NCI-H1930 (cell line): ENCODE measurements at regions not wholly inside any gene's neighbourhood (a gene's known extent, or its start where the extent isn't known, plus 50 kb on each side); places are given as distances from the start of the nearest gene placed in this dataset.
"Not testable (repeated sequence)": the region's sequence is repeated elsewhere in the genome, so short reads cannot be mapped to it uniquely, and the experiment has no call there.

Experiments used
- DNase-seq, 2 experiments: peaks; one replicate each; lab custom pipeline; 2025; lab: John Stamatoyannopoulos, UW

- DNase-seq, result no peak
These were observed 178.1 kb upstream of the SEMA3E start for GRCh38 chr7:83827036-83827435.

DNA sequence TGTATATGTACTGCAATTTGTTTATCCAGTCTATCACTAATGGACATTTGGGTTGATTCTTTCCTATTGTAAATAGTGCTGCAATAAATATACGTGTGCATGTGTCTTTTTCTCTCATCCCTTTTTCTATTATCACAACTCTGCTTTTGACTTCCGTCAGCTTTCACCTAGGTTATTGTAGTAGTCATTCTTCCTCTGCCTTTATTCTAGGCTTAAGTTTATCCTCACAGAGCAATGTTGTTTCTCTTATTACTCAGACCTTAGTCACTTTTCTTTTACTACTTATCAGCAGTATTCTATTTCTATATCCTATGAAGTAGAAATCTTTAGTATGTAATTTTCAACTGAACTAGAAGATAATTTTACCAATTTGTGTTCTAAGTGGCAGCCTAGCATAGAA, 175.3 kb upstream of the SEMA3E start:
- no peak for DNase-seq

- no peak for DNase-seq
These were observed 172.9 kb upstream of the SEMA3E start for GRCh38 chr7:83821866-83822265.

- no peak for DNase-seq
These were observed 171.7 kb upstream of the SEMA3E start for GRCh38 chr7:83820641-83821040.

GRCh38 chr7:83819911-83820310, 171.0 kb upstream of the SEMA3E start:
- DNase-seq, result no peak

DNA sequence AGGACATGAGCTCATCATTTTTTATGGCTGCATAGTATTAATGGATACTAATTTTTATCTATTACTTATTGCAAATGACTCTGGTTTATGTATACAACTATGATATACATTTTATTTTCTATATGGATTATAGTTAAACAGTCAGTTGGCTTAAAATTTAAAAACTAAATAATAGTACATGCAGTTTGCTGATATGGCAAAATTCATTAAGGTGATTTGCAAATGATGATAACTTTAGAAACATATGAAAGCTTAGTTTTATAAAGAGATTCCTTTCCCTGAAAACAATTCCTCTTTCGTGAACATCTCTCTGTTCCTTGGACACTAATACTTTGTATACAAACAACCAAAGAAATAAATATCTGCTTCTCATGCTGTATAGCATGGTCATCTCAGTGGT, 165.5 kb upstream of the SEMA3E start:
- no peak for DNase-seq

- not testable (repeated sequence) for DNase-seq
These were observed 163.6 kb upstream of the SEMA3E start for GRCh38 chr7:83812563-83812962.

DNA sequence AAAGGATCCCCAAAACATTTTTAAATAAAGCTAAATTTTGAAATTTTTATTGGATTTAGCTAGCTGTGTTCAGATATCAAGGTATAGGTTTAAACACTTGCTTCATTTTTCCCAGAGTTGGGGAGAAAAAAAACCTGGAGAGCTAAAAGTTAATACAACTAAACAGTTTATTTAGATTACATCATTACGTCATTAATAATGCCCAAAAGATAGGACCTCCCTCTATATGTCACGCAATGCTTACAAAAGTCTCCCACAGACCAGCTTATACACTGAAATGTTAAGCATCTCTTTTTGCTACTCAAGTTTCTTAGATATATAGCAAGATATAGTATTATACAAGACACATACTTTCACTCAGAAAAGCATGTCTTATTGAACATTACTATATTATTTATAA, 160.0 kb upstream of the SEMA3E start:
- no peak for DNase-seq

DNA sequence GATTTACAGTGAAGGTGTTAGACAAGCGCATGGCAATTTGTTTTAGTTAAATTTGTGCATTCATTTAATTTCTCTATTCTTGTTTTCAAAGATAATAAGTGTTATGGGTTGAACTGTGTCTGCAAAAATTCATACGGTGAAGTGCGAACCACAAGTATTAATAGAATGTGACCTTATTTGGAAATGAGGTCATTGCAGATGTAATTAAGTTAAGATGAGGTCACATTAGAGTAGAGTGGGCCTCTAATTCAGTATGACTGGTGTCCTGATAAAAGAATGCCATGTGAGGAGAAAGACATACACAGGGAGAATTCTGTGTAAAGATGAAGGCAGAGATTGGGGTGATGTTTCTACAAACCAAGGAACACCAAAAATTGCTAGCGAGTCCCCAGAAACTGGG, 158.8 kb upstream of the SEMA3E start:
- DNase-seq, result no peak

GRCh38 chr7:83806538-83806937, 157.6 kb upstream of the SEMA3E start:
- DNase-seq, result no peak

DNA sequence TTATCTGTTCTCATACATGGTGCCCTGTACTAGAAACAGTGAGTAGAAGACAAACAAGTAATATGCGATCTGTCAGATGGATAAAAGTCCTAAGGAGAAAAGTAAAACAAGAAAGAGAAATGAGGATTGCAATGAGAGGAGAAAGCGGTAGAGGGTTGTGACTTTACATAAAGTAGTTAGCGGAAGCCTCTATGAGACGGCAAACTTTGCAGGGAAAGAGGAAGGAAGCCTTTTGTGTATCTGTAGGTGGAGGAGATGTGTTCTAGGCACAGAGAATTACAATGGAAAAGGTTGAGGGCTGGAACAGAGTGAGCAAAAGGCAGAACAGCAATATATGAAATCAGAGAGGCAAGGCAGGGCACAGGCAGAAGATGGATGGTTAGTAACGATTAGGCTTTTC, 150.4 kb upstream of the SEMA3E start:
- DNase-seq, result no peak

- DNase-seq, result no peak
These were observed 149.6 kb upstream of the SEMA3E start for GRCh38 chr7:83798489-83798888.

DNA sequence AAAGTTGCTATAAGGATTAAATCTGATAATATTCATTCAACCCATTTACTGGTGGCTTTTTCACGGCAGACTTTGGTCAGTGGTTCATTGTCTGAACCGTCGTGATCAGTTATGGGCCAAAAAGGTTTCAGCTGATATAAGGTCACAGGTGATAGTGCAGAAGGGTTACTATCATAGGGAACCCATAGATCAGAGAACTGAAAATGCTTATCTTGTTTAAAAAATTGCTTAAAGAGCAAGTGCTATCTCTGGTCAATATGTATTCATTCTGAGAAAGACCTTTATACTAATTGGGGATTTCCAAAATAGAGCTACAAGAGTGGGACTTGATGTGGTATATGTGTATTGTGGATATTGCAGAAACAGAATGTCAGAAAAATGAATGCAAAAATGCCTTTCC, 147.8 kb upstream of the SEMA3E start:
- no peak for DNase-seq

DNA sequence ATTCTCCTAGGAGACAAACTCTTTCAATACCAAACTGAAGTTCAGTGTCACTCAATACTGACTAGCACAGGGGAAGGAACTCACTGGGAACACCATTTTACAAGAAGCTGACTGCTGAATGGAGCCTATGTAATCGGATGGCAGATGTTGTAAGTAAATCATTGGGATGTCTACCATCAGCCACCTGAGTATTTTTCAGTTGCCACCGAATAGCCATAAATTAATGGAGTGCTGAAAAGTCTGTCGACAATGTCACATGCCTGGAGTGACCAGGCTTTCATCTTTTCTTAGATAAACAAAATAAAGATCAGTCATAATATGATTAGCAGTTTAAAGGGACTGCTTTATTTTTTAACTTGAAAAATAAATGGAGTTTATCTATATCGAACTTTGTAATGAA, 145.9 kb upstream of the SEMA3E start:
- no peak for DNase-seq

GRCh38 chr7:83793558-83793957, 144.6 kb upstream of the SEMA3E start:
- DNase-seq, result no peak

GRCh38 chr7:83791737-83792136, 142.8 kb upstream of the SEMA3E start:
- no peak for DNase-seq

- no peak for DNase-seq
These were observed 137.9 kb upstream of the SEMA3E start for GRCh38 chr7:83786858-83787257.

- DNase-seq, result no peak
These were observed 133.7 kb upstream of the SEMA3E start for GRCh38 chr7:83782628-83783027.

GRCh38 chr7:83778073-83778443, 129.1 kb upstream of the SEMA3E start:
- no peak for DNase-seq

GRCh38 chr7:83777406-83778072, 128.6 kb upstream of the SEMA3E start:
- DNase-seq, result no peak

- no peak for DNase-seq
These were observed 120.5 kb upstream of the SEMA3E start for GRCh38 chr7:83769407-83769806.

DNA sequence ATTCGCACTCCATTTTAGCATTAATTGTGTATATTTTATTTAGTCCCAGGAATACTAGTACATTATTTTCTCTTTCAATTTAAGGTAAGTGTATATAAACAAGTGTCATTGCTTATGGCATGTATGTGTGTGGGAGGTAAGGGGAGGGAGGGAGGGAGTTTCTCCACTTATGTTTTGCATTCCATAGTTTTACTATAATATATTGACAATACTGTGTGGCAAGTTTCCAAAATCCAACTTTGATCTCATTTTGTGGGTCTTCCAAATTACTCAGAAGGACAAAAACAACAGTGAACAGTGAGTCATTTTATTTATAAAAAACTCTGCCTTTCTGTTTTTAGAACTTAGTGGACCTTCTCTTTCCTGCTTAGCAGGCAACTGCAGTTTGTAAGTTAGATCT, 102.3 kb upstream of the SEMA3E start:
- no peak for DNase-seq

- no peak for DNase-seq
These were observed 100.6 kb upstream of the SEMA3E start for GRCh38 chr7:83749495-83749894.

DNA sequence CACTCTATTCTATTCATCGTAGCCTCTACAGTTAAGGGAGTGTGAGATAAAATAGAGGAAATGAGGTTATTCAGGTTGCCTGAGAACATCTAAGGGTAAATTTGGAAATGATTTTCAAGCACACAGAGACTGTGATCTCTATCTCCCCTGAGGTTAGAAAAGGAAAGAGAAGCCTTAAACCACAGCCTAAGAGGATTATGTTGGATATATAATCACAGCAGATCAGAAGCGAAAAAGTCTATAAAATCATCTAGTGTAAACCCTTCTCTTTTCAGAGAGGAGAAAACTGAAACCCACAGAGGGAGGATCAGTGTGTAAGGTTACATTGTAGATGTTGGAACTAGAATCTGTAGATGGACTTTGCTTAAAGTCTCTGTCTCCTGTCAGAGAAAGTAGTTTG, 90.6 kb upstream of the SEMA3E start:
- no peak for DNase-seq
